GM18909 (cell line): ENCODE measurements at regions not wholly inside any gene's neighbourhood (a gene's known extent, or its start where the extent isn't known, plus 50 kb on each side); places are given as distances from the start of the nearest gene placed in this dataset.

Experiments
- ATAC-seq: cut with Tn5 transposase; IDR thresholded peaks from one replicate; pipeline ENCODE4 v1.9.1; 2021; ENCODE audit warnings: mild to moderate bottlenecking; ENCODE audit not compliant: unreplicated experiment, poor library complexity

DNA sequence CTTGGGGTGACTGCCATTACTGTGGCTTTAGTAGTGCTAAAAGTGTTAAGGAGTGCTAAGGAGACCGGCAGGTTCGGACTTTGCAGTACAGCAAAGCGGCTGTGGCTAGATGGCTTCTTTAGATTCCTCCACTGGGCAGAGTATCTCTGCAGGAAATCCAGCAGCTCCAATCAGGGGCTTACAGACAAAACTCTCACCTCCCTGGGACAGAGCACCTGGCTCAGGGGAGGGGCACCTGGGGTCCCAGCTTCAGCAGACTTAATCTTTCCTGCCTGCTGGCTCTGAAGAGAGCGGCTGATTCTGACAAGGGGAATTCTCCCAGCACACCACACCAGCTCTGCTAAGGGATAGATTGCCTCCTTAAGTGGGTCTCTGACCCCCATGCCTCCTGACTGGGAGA is 668.8 kb upstream of the TENM4 start:
- ATAC-seq: no peak

DNA sequence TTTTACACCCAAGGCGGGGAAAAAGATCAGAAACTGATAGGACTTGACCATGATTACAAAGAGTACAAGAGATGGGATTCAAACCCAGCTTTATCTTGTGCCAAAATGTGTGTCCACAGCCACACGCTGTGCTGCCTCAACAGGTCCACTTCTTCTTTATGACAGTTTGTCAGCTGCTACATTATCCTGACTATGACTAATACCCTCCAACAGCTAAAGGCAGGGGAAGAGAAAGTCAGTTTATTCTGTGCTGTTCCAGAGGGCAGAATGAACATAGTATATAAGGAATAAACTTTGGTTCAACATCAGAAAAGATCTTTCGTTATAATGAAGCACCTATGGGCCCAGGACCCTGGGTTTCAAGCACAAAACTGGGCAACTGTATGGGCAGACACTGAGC is 668.2 kb upstream of the TENM4 start:
- ATAC-seq: no peak

DNA sequence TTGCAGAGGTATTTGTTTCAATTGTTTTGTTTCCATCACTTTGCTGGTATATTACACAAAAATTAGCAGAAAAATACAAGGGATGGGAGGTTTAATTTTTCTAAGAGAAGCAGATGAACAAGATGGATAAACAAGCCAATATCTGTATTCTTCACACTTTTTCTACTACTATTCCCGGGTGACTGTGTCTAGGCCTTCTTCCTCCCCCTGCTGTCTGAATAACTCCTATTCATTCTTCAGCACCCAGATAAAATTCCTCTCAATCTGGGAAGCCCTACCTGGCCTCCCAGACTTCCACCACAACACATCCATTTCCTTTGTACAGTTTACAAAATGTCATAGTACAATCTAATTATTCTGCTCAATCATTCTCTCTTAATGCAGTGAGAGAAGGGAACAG is 666.6 kb upstream of the TENM4 start:
- no peak for ATAC-seq

DNA sequence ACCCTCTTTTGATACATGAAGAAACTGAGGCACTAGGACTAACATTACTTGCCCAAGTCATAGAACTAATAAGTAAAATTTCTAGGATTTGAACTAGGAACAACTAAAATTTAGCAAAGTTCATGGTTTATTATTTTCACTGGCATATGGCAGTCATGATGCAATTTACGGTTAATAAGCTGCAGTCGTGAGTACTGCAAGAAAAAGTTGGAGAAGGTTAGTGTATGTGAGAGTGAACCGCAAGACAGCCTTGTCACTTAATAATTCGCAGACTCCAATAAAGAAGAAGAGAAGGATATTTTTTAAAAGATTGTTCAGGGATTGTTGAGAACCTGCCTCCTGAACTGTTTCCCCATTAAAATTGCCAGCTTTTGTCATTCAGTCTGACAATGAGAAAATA is 663.4 kb upstream of the TENM4 start:
- no peak for ATAC-seq

DNA sequence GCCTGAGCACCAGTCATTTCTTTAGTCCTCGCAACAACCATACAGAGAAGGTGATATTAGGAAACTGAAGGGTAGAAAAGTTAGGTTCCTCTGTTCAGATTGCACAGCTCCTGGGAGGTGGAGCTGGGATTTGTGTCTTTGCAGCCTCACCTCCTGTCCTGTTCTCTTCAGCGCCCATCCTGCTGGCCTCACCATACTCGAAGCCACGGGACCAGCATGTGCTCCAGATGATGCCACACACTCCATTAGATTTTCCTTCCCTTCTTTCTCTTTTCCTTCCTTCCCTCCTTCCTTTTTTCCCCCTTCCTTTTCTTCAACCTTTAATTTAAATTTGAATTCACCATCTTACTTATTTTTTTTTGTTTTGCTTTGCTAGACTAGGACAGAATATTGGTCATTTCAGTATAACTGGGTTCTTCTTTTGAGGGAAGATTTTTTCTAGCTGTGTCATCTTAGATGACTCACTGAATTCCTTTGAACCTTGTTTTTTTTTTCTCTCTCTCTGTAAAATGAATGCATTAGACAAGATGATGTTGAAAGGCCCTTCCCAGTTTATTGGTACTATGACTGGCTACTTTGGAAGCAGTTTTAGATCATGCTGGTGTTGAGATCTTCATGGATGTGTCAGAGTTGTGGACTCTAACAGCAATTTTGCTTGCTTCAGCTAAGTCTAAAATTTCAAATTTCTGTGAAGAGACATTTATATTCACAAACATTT is 662.5 kb upstream of the TENM4 start:
- ATAC-seq: no peak

GRCh38 chr11:80097146-80097545 is 656.3 kb upstream of the TENM4 start:
- ATAC-seq: no peak

- no peak for ATAC-seq
Observed at GRCh38 chr11:80096736-80097135, 655.9 kb upstream of the TENM4 start.

DNA sequence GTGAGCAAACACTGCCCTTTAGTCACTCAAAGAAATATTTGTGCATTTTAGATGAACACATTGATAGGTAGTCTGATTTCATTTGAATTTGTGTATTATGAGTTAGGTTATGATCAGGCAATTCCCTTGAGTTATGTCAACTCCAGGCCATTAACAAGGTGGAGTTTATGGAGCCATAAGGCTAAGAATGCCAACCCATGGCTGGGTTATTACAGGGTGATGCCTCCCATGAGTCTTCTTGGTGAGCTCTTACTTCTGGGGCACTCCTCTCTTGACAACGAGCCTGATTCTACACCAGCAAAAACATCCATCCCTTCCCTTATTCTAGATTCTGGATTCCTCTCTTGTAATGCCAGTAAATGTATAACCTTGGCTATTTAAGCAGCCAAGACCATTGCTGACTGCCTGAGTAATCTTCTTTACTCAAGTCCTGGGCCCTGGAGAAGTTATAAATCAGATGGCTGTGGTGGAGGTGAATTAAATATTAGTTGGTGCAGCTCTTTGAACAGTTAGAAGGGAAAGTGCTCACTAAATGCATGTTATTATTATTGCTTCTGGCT is 645.7 kb upstream of the TENM4 start:
- no peak for ATAC-seq

GRCh38 chr11:80085563-80085962 is 644.7 kb upstream of the TENM4 start:
- ATAC-seq: no peak

DNA sequence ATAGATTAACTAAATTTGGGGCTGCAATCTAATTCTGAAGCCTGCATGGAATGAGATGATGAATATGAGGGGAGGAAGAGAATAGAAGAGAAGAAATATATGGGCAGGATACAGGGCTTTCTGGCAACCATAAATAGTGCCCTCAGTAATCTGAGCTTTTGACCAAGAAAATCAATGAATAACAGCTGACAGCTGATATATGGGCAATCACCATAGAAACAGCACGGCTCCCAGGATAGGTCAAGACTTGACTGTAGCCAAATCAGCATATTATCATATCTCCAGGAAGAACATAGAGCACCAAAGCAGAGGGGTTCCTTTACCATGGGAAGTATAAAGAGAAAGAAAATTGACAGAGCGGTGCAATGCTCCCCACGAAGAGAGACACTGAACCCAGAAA is 643.8 kb upstream of the TENM4 start:
- ATAC-seq: no peak

DNA sequence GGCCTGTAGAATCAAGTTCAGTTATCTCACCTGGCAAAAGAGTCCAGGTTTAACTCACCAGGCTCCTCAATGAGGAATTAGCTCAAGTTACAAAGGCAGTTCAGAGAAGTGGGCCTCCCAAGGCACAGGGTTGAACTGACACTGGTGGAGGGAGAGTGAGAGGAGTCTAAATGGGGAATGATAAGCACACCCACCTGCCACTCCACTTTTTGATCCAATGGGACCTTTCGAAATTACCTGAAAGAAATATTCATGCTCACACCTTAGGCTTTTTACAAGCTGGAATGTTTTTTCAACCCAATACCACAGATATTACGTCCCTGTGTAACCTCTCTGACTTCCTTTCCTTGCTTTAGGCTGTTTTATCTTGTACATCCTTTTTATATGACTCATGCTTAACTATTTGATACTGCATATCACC is 642.7 kb upstream of the TENM4 start:
- ATAC-seq: no peak

DNA sequence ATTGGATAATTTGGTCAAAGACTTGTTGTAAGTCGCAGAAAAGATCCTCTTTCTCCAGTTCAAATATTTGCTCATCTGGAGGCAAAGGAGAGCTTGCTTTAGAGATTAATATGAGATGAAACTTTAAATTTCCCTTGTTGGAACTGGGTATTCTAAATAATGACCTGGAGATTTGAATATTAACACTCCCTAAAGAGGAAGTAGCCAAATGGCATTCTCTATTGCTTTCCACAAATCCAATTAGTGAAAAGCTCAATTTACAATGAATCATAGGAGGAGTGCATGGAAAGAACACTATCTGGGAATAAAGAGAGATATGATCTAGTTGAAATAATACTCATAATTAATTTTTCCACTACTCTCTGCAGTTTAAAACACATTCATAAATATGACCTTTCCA is 641.6 kb upstream of the TENM4 start:
- ATAC-seq: no peak

DNA sequence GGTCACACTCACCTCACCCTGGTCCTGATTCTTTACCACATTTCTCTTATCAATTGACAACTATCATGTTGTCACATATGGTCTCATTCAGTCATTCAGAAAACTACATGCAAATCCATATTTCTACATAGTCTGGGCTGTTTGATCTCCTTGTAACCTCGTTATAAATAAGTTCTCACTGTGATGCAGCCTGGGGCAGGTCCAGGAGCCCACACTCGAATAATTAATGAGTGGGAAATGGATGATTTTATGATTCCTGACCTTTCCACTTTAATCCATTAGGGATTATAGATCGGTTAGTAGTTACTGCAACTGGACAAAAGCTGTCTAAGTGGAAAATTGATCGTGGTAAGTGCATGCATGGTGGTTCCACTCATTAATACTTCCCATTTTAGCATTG is 636.3 kb upstream of the TENM4 start:
- no peak for ATAC-seq

GRCh38 chr11:80074837-80075236 is 634.0 kb upstream of the TENM4 start:
- ATAC-seq: no peak

GRCh38 chr11:80066291-80066690 is 625.5 kb upstream of the TENM4 start:
- no peak for ATAC-seq

DNA sequence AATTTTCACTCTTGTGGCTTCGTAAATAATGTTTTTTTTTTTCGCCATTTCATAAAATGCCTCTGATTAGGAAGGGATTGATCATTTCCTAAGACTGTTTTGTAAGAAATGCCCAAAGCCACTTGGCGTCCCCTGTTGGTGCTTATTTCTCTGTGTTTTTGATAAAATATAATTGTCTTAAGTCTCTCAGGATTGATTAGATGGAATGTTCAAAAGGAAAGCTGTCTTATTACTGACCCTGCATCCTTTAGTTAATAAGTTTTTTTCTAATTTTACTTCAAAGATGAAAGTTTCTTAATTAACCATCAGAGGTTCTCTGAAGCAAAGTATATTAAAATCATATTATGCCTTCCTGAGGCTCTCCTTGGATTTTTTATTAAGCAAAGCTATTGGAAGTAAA is 624.3 kb upstream of the TENM4 start:
- ATAC-seq: no peak

- no peak for ATAC-seq
Observed at GRCh38 chr11:80061056-80061455, 620.2 kb upstream of the TENM4 start.

DNA sequence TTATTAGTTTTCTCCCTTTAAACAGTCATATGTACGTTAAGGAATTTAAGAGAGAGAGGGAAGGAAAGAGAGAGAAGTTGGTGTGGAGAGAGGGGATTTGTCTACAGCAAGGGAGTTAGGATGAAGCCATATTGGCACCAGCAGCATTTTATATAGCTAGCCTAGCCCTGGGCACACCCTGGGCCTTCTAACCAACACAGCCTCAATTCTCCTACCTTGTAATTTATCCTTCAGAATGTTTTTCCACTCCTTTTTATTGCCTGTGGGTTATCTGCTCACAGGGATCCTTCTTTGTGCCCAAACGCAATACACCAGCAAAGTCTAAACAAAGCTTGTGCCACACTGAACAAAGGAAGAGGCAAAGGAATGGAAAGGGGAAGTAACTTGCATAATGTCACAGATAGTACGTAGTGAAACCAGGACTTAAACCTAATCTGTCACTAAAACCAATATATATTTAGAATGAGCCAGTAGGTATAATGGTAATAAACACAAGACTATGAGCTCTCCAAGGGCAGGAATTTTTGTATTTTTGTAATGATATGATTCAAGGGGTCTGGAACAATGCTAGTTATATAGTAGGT is 613.8 kb upstream of the TENM4 start:
- no peak for ATAC-seq

- ATAC-seq: no peak
Observed at GRCh38 chr11:80048513-80048912, 607.7 kb upstream of the TENM4 start.

GRCh38 chr11:80041136-80042000 is 600.5 kb upstream of the TENM4 start:
- ATAC-seq: no peak

DNA sequence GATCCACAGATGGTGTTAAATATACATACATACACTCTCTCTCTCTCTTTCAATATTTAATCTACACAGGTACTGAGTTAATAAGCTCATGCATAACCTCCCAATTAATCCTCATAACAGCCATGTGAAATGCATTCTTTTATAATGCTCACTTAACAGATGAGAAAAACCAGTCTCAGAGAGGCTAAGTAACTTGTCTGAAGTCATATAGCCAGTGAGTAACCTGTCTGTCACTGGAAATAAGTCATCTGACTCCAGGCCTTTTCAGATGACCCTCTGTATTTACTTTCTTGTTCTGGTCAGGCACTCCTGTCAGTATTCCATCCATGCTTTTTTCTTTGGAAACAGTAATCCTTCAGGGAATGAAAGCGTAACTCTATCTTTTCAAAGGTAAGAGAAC is 594.0 kb upstream of the TENM4 start:
- no peak for ATAC-seq
